Endothelial cell of umbilical vein (primary cell): ENCODE measurements at regions not wholly inside any gene's neighbourhood (a gene's known extent, or its start where the extent isn't known, plus 50 kb on each side); places are given as distances from the start of the nearest gene placed in this dataset.

ENCODE experiments used
- EZH2 ChIP-seq: IDR thresholded peaks from 2 replicates; pipeline ENCODE4 v1.6.1; 2012; ENCODE audit warnings: borderline replicate concordance, low read depth, mild to moderate bottlenecking, moderate library complexity, low read length, inconsistent platforms; ENCODE audit not compliant: severe bottlenecking
- MYC ChIP-seq: IDR thresholded peaks from one replicate; pipeline ENCODE4 v1.6.1; 2011; ENCODE audit warnings: mild to moderate bottlenecking, low read depth, low read length
- POLR2A ChIP-seq: IDR thresholded peaks from 2 replicates; pipeline ENCODE4 v1.6.1; 2012; ENCODE audit warnings: low read depth, mild to moderate bottlenecking, control low read depth, low read length
- POLR2AphosphoS5 ChIP-seq: IDR thresholded peaks from 2 replicates; pipeline ENCODE4 v1.6.1; 2012; ENCODE audit warnings: low read depth, mild to moderate bottlenecking, control low read depth, low read length, moderate library complexity; ENCODE audit not compliant: insufficient read depth
- TF ChIP-seq, protein P1 (sequence below), 2 donors: IDR thresholded peaks; 1 replicate in 1 of 2; 2 replicates in 1 of 2; pipeline ENCODE4 v1.5.1; 2011; ENCODE audit warnings: low read length in 2 of 2, mild to moderate bottlenecking in 2 of 2, moderate library complexity in 2 of 2, control low read depth in 1 of 2, inconsistent platforms in 1 of 2, low read depth in 1 of 2; ENCODE audit not compliant: insufficient read depth in 1 of 2; ENCODE audit errors: extremely low read depth in 1 of 2
- TF ChIP-seq, protein P2 (sequence below): IDR thresholded peaks from 2 replicates; pipeline ENCODE4 v1.6.1; 2011; ENCODE audit not compliant: insufficient read depth, insufficient read length

GRCh38 chr15:66944121-66944520, 121.3 kb upstream of the SMAD3 start:
- TF ChIP-seq, protein P1, sequence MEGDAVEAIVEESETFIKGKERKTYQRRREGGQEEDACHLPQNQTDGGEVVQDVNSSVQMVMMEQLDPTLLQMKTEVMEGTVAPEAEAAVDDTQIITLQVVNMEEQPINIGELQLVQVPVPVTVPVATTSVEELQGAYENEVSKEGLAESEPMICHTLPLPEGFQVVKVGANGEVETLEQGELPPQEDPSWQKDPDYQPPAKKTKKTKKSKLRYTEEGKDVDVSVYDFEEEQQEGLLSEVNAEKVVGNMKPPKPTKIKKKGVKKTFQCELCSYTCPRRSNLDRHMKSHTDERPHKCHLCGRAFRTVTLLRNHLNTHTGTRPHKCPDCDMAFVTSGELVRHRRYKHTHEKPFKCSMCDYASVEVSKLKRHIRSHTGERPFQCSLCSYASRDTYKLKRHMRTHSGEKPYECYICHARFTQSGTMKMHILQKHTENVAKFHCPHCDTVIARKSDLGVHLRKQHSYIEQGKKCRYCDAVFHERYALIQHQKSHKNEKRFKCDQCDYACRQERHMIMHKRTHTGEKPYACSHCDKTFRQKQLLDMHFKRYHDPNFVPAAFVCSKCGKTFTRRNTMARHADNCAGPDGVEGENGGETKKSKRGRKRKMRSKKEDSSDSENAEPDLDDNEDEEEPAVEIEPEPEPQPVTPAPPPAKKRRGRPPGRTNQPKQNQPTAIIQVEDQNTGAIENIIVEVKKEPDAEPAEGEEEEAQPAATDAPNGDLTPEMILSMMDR (IDR thresholded peaks at IDR 0.05; ENCODE audit: extremely low read depth in 1 of 2, insufficient read depth in 1 of 2, low read depth in 1 of 2, low read length in 2 of 2), result no peak
- TF ChIP-seq POLR2AphosphoS5 (no peak), MYC (no peak), POLR2A (no peak), EZH2 (no peak)
- TF ChIP-seq, protein P2, sequence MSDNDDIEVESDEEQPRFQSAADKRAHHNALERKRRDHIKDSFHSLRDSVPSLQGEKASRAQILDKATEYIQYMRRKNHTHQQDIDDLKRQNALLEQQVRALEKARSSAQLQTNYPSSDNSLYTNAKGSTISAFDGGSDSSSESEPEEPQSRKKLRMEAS, result no peak
